ENCODE measurements at regions not wholly inside any gene's neighbourhood (a gene's known extent, or its start where the extent isn't known, plus 50 kb on each side); places are given as distances from the start of the nearest gene placed in this dataset.
"Not testable (repeated sequence)": the region's sequence is repeated elsewhere in the genome, so short reads cannot be mapped to it uniquely, and the experiment has no call there.

DNA sequence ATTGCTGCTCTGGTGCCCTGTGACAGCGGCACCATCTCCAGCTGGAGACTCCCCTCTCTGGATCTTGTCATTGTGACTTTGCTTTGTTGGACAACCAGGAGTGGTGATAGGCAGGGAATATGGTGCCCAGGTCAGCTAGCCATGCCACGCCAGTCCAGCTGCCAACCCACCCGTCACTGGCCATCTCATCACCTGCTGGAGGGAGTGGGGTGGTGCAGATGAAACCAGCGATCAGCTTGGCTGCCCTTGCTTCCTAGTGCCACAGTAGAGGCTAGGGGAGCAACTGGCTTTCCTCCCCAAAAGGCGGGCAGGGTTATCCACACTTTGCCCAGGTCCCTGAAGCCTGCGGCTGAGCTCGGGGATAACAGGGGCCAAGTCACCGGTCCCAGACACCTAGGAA is 129.6 kb downstream of the POTEM start:
- not testable (repeated sequence) for TF ChIP-seq CTCF (IDR thresholded peaks at IDR 0.05); ZFX (IDR thresholded peaks at IDR 0.05; ENCODE audit: borderline replicate concordance)

Measured in 22Rv1 (cell line).